Hippocampal formation (tissue), 2 donors: ENCODE measurements at regions not wholly inside any gene's neighbourhood (a gene's known extent, or its start where the extent isn't known, plus 50 kb on each side); places are given as distances from the start of the nearest gene placed in this dataset.

Source experiments
- DNase-seq, 2 donors: peaks; one replicate each; lab custom pipeline; 2025; lab: John Stamatoyannopoulos, UW

DNA sequence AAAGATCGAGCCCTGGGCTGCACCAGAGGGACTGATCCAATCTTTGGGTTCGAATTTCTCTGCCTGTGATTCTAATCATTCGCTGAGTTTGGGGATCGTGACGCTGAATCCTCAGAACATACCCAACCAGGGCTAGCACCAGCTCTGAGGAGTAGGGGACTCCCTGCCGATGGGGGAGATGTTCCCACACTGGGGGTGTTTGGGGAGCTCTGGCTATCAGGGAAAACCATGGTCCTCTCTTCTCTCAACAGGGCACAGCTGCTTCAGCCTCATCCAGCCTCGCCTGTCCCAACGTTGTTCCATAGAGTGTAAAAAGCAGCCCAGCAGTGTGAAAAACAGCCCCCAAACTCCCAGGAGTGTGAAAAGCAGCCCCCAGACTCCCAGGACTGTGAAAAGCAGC lies 136.6 kb downstream of the ANKRD60 start:
- DNase-seq: no peak

DNA sequence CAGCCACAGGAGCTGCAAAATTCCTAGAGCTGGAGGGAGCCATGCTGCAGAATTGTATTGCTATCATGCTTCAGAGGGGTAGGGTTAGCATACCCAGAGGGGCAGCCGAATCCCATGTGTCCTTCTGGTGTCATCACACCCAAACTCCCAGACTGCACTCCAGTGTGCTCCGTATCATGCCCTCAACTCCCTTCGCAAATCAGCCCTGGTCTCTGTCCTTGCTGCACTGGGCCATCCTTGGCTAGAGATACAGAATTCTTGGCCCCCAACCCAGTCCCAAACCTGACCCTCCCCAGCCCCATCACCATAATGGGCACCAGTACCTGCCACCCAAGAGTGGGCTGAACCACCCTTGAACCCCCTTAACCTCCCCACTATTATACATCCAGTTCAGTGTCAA lies 138.3 kb downstream of the ANKRD60 start:
- DNase-seq: no peak

DNA sequence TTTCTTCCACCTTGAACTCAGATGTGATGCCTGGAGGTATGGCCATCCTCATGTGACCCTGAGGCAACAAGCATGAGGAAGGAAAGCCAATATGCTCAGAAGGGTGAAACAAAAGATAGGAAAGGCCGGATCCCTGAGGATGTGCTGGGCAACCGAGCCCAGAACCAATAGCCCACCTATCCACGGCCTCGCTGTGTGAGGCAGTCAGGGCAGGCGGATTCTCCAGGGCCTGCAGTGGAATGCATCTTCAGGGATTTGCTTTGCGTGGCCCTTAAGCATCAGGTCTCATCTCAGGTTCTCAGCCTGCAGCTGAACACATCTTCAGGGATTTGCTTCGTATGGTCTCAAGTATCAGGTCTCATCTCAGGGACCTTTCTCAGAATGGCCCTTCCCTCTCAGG lies 139.8 kb downstream of the ANKRD60 start:
- no peak for DNase-seq

DNA sequence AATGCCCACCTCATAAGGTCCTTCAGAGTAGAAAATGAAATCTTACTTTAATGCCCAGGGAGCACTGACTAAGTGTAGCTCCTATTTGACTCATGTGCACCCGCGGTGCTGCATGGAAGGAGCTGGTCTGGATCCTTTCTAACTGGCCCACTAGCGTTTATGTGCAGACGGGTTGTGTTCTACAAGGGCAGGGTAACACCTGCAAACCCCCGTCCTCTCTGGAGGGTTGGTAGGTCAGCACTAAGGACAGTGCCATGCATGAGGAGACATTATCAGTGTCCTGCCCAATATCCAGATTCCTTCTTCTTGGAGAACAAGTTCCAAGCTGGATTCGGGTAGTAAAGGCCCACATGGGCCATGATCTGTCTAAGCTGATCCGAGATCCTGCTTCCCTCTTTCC lies 140.3 kb downstream of the ANKRD60 start:
- no peak for DNase-seq

DNA sequence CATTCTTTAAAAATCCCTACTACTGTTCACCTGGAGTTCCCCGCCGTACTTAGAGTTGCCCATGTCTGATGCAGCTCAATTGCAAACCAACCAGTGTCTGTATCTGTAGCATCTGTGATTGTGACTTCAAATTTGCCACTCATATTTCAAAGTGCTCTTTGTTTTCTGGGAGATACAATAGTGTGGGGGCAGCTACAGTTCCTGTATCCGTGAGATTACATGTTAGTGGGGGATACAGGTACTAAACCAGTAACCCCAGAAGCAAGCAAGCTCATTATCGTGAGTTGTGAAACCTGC lies 140.9 kb downstream of the ANKRD60 start:
- no peak for DNase-seq

DNA sequence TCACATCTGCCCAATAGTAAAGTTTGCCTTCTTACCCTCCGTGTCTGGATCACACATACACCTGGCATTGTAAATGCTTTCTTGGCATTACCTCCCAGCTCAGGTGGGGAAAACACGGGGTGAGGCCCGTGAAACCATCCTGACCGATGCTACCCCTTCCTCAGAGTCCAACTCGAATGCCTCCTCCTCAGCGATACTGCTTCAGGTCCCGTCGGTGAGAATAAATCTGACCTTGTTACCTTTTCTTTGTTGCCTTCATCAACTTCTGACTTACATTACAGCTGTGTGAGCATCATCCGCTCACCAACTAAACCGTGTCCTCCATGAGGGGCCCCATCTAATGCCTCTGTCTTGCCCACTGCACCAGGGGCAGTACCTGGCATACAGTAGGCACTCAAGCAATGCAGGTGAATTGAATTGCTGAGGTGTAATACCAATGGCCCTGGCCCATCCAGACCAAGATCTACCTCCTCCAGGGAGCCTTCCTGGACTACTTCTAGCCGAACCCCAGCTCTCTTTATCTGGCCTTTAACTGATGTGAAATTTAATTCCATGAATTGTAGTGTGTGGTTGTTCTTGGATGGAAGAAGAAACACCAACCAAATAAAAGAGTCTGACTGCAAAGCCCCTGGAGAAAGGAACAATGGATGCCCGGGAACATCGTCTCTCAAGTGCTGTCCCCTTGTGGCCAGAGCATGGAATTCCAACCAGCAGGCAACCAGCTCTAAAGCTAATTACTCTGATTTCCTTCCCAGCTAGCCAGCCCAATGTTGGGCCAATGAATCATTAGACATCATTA lies 141.5 kb downstream of the ANKRD60 start:
- DNase-seq: no peak

DNA sequence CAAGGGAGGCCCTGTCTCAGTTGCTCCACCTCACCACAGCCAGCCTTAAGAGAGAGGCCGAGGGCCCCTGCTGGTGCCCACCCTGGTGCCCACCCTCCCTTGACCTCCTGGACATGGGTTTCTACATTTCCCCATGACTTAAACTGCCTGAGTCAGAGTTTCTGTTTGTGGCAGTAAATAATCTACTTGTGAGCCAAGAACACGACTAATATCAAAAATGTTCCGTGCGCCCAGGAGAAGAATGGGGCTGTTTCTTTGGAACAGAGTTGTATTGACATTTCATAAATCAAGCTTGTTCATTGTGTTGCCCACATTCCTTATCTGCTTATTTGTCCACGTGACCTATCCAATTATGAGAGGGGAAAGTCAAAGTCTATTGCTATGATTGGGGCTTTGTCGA lies 143.5 kb downstream of the ANKRD60 start:
- no peak for DNase-seq

DNA sequence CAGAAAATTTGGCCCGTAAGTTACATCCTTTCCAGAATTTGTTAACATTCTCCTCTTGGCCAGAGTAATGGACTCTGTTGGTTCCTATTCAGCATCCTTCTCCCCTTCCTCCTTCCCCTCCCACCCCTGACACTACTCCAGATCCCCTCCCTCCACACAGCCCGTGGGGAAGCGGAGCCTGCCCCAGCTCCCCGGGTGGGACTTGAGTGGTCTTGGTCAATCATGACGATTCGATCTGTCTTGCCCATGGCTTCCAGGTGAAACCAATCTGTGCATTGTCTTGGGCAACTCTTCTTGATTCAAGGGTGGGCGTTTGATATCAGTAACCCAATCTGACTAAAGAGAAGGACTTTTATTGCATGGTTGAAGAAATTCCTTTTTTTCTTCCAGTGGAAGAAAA lies 143.9 kb downstream of the ANKRD60 start:
- DNase-seq: no peak

DNA sequence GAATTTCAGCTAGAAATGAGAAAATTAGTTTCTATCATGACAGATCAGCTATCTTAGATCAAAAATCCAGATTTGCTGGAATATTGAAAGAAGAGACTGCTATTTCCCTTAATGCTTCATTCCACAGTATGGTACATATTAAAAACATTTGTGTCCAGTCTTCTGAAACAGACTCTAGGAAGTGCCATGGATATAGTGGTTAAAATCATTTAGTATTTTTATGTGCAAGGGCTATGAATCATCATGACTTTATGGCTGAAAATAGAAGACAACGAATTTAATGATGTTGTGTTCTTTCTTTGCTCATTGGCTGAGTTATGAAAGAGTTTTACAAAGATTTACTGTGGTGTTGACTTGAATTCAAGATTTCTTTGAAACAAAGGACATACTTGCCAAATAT lies 146.6 kb downstream of the ANKRD60 start:
- DNase-seq: no peak

DNA sequence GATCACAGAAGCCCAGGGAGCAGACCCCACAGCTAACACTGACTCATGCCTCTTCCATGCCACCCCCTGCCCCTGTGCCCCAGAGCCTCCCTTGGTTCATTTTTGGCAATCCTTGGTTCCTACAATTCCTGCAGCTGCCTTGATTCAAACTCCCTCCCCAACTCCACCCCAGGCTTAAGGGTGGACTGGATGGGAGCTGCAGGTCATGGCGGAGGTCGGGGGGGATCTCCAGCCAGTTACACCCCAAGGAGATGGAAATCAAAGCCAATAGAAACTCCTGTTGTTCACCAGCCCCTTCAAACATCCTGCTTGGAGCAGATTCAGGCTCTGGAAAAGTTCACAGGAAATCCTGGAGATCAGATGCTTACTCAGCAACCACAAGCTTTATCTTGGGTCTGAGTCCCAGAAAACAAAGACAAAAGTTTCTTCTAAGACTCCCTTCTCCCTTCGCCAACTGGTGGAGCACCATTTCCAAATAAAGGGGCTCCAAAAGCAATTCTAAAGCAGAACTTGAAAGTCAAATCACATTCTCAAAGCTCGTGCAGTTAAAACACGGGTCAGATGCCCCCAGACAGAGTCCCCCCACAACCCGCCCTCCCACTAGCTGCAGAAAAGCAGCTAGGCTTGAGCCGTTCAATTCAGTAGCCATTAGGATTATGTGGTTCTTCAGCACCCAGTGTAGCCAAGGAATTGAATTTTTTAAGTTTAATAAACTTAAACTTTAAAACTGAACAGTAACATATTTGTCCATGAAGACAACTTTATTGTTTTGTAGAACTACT lies 149.5 kb downstream of the ANKRD60 start:
- no peak for DNase-seq

DNA sequence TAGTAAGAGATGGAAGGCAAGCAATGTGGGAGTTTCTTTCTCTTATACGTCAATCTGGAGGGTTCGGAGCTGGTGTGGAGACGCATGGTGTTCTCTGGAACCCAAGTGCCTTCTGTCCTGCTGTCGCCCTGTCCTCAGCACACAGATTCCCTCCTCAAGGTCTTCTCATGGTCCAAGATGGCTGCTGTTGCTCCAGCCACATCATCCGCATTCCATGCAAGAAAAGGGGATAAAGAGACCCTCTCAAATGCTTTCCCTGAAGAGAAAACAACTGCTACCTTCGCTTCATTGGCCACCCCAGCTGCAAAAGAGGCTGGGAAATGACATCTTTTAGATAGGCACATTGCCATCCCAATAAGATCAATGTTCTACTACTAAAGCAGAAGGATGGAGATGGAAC lies 151.2 kb downstream of the ANKRD60 start:
- DNase-seq: no peak

DNA sequence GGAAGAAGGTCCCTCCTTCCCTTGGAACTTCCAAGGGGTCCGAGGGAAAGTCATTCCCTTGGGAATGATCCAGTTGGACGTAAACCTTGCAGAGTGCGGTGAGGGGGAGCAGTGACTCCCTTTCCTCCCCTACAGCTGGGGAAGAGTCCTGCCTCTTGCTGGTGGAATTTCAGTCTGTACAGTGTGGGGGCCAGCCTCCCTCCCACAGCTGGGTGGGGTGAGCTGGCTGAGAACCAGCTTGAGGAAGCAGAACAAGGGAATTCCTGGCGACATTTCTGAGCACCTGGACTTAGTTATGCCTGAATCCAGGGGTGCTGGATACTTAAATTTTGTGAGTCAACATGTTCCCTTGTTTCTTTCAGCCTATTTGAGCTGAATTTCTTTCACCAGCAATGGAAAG lies 152.0 kb downstream of the ANKRD60 start:
- no peak for DNase-seq

DNA sequence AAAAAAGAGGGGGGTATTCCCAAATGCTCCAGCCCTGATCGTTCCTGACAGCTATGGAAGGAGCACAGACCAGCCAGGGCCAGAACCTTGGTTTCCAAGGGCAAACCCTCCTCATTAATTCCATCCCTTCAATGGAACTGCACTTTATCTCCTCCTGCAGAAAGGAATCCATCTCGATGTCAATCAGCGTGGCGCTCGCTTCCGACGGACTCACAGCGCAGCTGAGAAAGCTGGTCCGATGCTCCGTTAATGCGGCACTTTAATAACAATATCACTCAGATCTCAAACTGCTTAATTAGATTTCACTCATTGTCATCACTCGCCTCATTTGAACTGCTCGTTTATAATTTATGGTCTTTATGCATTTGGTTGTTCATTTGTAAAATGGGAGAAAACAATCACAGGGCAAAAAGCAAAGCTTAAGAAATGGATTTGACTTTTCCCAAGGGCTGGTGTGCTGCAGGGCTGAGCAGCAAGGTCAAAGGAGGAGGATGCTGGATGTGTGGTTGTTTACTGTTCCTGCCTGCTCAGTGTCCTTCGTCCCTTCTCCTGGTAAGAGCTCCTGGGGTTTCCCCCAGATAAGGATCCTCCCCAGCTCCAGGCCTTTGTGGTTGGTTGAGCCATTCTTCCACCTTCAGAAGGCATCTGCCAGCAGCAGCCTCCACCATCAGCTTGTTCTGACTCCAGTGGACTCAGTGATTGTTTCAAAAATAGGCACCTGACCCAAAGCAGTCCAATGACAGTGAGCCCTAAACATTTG lies 152.7 kb downstream of the ANKRD60 start:
- DNase-seq: no peak

DNA sequence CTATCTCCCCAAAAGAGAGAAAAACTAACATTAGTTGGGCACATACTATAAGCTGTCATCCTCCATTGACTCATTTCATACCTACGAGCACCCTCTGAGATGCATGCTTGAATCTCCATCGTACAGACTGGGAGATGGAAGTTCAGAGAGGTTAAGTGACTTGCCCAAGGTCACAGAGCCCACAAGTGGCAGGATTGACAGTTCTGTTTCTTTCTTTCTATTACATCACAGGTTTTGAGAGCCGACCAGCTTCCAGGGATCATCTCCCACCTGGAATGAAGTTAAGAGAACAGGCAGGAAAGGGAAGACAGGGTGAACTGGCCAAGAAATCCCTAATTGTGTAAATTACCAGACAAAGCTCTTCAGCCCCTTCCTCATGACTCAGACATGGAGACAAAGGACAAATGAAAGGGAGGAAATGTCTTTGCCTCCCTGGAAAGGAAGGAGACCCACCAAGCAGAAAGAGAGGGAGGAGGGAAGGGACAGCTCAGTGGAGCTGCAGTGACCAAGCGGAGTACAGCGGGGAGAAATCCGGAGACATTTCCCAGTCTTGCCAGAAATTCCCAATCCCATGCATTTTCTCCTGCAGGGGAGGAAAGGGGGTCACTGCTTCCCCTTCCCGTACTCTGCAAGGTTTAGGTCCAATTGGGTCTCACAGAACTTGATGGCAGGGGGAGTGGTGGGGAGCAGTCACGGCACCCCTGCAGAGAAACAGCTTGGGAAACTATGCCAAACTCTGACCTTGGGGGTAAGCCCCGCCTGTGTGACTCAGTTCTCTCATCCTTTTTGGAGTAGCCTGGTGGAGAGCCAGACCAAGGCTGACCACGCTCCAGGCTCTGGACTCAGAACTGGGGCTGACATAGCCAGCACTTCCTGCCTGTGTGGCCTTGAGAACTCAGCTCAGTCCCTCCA lies 154.3 kb downstream of the ANKRD60 start:
- DNase-seq: no peak

DNA sequence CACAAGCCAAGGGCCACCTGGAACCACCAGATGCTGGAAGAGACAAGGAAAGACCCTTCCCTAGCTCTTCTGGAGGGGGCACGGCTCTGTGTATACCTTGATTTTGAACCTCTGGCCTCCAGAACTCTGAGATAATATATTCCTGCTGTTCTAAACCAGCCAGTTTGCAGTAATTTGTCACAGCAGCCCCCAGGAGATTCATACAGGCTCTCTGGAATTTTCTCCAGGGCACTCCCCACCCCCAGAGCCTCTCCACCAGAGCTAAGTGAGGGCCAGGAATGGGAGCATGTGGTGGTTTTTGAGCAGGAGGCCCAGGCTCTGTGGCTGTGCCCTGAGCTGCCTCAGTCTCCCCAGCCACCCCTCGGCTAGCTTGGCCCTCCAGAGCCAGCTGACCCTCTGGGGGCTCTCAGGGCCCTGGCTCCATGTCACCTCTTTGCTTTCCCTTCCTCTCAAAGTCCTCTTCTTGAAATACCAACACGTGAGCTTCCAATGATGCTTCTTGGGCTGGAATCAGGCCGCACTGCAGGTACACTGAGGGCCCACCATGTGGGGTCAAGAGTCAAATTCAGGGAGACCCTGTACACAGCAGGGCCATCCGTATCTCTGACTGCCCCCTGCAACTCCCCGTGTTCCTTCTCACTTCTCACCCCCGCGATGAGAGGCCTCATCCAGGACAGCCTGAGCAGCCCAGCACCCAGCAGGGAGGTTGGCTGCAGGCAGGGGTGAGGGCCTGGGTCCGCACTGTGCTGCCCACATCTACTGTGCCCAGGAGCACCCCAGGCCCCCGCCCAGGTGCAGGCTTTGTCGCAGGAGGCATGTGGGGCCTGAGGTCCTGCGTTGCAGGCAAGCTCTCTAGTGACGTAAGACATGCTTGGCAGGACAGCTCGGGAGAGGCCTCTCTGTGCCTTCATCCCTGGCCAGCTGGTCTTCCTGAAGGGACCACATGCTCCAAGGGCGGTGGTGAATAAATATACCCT lies 155.5 kb downstream of the ANKRD60 start:
- no peak for DNase-seq

DNA sequence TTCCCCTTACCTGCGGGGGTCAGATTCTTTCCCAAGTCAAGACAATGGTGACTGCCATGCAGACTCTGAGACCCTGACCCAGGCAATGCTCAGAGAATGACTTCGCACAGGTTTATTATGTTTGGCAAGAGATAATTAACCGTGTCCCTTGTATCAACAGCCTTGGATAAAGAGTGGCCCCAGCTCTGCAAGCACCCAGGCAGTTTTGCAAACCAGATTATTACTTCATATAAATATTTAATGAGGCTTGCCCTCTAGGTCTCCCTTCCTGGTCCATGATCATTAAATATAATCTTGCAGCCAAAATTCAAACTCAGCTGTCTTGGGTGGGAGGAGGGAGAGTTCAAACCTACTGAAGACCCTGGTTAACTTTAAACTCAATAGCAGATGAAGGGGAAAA lies 156.5 kb downstream of the ANKRD60 start:
- no peak for DNase-seq

DNA sequence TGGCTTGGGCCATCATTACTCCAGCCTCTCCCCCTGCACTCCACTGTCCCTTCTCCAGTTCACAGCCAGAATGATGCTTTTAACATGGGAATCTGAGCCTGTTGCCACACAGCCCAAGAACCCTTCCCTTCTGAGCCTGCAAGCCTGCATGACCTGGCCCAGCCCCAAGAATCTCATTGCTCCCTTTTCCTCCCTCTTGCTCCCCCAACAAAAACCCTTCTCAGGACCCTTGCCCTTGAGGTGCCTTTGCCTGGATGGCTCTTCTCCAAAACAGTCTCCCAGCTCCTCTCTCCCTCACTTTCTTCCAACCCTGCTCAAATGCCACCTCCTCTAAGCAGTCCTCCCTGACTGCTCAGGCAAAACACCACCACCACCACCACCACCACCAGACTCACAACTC lies 157.2 kb downstream of the ANKRD60 start:
- no peak for DNase-seq

DNA sequence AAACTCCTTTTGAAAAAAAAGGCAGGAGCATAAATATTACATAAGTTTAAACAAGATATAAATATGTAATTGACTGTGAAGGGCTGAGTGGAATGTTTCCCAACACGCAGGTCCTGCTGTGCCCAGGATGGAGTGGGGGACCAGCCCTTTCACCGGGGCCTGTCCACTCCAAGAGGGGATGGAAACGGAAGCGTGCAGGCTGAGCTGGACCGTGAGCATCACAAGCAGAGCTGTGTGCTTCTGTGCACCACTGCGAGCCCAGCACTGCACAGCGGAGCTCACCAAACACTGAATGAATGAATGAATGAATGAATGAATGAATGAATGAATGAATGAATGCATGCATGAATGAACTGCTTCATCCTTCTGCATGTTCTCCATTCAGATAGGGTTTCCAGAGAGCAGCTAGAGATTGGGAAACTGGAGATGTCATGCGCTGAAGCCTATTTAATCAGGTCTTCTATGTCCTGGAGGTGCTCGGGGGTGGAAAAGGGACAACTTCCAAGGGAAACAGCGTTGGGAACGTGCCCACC lies 157.7 kb downstream of the ANKRD60 start:
- DNase-seq: no peak

DNA sequence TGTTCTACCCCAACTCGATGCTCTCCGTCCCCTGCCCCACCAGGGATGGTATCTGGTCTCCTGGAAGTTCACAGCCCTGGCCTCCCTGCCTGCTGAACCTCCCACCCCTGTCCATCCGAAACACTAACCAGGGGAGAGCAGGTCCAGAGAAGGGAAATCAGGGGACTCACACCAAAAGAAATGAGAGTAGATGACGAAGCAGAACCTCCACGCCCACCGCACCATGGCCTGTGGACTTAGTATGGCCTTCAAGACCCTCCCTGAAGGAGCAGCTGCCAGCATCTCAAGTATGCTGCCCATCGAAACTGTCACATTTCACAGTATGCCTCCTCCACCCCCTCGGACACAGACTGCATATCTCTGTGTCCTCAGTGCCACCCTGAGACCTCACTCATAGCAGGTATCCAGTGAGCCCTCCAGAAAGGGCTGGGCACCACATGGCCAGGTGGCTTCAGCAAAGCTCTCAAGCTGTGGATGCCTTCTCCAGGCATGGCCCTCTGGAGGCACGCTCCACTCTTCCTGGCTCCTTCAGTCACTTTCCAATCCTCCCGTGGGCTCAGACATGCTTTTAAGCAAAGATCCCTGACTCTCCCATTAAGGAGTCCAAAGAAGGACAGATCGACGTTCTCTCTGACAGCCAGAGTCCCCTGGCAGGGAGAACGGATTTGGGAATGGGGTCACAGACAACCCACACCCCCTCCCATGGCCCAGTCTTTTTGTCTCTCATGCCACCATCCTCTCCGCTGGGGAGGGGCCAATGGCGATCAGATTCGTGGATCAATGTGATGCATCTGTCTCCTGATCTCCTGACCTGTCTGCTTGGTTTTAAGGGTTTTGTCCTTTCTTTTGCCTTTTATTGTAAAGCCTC lies 158.4 kb downstream of the ANKRD60 start:
- no peak for DNase-seq
